ENCODE measurements at regions not wholly inside any gene's neighbourhood (a gene's known extent, or its start where the extent isn't known, plus 50 kb on each side); places are given as distances from the start of the nearest gene placed in this dataset.

GRCh38 chr3:63762180-63762579 lies 56.9 kb upstream of the C3orf49 start:
- no peaks in the 10 kb centered on the region for H3K4me1 ChIP-seq
- H3K4me3 ChIP-seq, result no peak overlapping the region
- WGBS, 2 donors, result 84 to 88% methylated on average over 1 of the region's 1 CpG
- H3K27me3 ChIP-seq, result no peaks in the 10 kb centered on the region
- intact Hi-C loops (cut with DNase I), result no loop called here
- ATAC-seq (no peak), DNase-seq (no peak)
- TF ChIP-seq, protein P1, sequence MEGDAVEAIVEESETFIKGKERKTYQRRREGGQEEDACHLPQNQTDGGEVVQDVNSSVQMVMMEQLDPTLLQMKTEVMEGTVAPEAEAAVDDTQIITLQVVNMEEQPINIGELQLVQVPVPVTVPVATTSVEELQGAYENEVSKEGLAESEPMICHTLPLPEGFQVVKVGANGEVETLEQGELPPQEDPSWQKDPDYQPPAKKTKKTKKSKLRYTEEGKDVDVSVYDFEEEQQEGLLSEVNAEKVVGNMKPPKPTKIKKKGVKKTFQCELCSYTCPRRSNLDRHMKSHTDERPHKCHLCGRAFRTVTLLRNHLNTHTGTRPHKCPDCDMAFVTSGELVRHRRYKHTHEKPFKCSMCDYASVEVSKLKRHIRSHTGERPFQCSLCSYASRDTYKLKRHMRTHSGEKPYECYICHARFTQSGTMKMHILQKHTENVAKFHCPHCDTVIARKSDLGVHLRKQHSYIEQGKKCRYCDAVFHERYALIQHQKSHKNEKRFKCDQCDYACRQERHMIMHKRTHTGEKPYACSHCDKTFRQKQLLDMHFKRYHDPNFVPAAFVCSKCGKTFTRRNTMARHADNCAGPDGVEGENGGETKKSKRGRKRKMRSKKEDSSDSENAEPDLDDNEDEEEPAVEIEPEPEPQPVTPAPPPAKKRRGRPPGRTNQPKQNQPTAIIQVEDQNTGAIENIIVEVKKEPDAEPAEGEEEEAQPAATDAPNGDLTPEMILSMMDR (IDR thresholded peaks at IDR 0.05), result no peak
- no peak for TF ChIP-seq POLR2A (IDR thresholded peaks at IDR 0.05)
- H3K9me3 ChIP-seq, result no peaks in the 10 kb centered on the region
- H3K36me3 ChIP-seq (replicated peaks in 1 of 2; ENCODE audit: insufficient read depth in 1 of 2, low read depth in 2 of 2), result no peaks in the 10 kb centered on the region
- no peak overlapping the region for H3K27ac ChIP-seq

GRCh38 chr3:63762934-63763550 lies 56.1 kb upstream of the C3orf49 start:
- no peaks in the 10 kb centered on the region for H3K9me3 ChIP-seq
- no peaks in the 10 kb centered on the region for H3K4me1 ChIP-seq
- H3K27me3 ChIP-seq, result no peaks in the 10 kb centered on the region
- TF ChIP-seq POLR2A (IDR thresholded peaks at IDR 0.05), result no peak
- TF ChIP-seq, protein P1 (IDR thresholded peaks at IDR 0.05), result no peak
- WGBS, 2 donors, result 54 to 59% methylated on average over 5 of the region's 5 CpGs
- intact Hi-C loops (cut with DNase I), result no loop called here
- no peak for ATAC-seq
- no peak for DNase-seq
- H3K4me3 ChIP-seq, result no peak overlapping the region
- H3K36me3 ChIP-seq (replicated peaks in 1 of 2; ENCODE audit: insufficient read depth in 1 of 2, low read depth in 2 of 2), result no peaks in the 10 kb centered on the region
- no peak overlapping the region for H3K27ac ChIP-seq

DNA sequence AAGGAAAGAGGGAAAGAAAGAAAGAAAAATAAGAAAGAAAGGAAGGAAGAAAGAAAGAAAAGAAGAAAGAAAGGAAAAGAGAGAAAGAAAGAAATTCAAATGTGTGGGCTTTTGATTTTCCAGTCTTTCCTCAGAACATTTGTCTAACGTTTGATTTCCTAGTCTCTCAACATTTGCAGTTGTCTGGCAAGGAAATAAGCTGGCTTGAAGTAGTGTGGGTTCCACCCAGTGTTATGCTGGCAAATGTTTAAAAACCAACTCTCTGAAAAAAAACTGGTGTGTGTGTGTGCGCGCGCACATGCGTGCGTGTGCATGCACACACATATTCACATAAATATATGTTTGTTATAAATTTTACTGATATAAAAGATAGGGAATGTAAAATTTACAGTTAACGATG lies 54.6 kb upstream of the C3orf49 start:
- Histone ChIP-seq H3K36me3 (replicated peaks in 1 of 2; ENCODE audit: insufficient read depth in 1 of 2, low read depth in 2 of 2) (no peaks in the 10 kb centered on the region), H3K9me3 (no peaks in the 10 kb centered on the region), H3K27ac (no peak overlapping the region), H3K4me1 (no peaks in the 10 kb centered on the region), H3K27me3 (no peaks in the 10 kb centered on the region), H3K4me3 (no peak overlapping the region)
- TF ChIP-seq, protein P1 (IDR thresholded peaks at IDR 0.05), result no peak
- TF ChIP-seq POLR2A (IDR thresholded peaks at IDR 0.05), result no peak
- 75 to 76% methylated on average over 7 of the region's 7 CpGs for WGBS, 2 donors
- intact Hi-C loops (cut with DNase I), result no loop called here
- ATAC-seq, result no peak
- DNase-seq, result no peak

GRCh38 chr3:63766261-63766660 lies 52.8 kb upstream of the C3orf49 start:
- DNase-seq (no peak), ATAC-seq (no peak)
- Histone ChIP-seq H3K4me1 (no peaks in the 10 kb centered on the region), H3K9me3 (no peaks in the 10 kb centered on the region), H3K27me3 (no peaks in the 10 kb centered on the region), H3K4me3 (no peak overlapping the region), H3K36me3 (replicated peaks in 1 of 2; ENCODE audit: insufficient read depth in 1 of 2, low read depth in 2 of 2) (no peaks in the 10 kb centered on the region), H3K27ac (no peak overlapping the region)
- WGBS, 2 donors, result 81 to 87% methylated on average over 5 of the region's 5 CpGs
- intact Hi-C loops (cut with DNase I), result no loop called here
- no peak for TF ChIP-seq POLR2A (IDR thresholded peaks at IDR 0.05)
- TF ChIP-seq, protein P1 (IDR thresholded peaks at IDR 0.05), result no peak

DNA sequence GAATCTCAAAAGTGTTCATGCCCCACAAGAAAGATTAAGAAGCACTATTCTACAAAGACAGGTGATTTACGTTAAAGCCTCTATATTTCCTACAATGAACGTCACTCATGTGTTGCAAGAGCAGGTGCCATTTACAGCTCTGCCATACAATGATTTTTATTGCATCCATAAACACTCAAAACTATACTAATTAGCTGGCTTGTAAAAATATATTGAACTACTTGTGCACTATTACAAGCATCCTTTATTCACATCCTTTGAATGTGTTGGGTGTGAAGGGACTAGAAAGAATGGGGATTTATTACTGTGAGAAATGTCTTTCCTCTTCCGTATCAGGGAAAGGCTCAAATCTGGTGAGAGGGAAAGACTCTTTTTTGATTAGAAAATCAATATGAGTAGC lies 50.7 kb upstream of the C3orf49 start:
- ATAC-seq (no peak), DNase-seq (no peak)
- Histone ChIP-seq H3K9me3 (no peaks in the 10 kb centered on the region), H3K4me1 (no peaks in the 10 kb centered on the region), H3K27ac (no peak overlapping the region), H3K27me3 (no peaks in the 10 kb centered on the region), H3K36me3 (replicated peaks in 1 of 2; ENCODE audit: insufficient read depth in 1 of 2, low read depth in 2 of 2) (no peaks in the 10 kb centered on the region), H3K4me3 (no peak overlapping the region)
- intact Hi-C loops (cut with DNase I), result no loop called here
- TF ChIP-seq, protein P1 (IDR thresholded peaks at IDR 0.05), result no peak
- TF ChIP-seq POLR2A (IDR thresholded peaks at IDR 0.05), result no peak
- WGBS, 2 donors, result 65 to 83% methylated on average over 3 of the region's 3 CpGs
